ENCODE measurements at regions not wholly inside any gene's neighbourhood (a gene's known extent, or its start where the extent isn't known, plus 50 kb on each side); places are given as distances from the start of the nearest gene placed in this dataset.
"Not testable (repeated sequence)": the region's sequence is repeated elsewhere in the genome, so short reads cannot be mapped to it uniquely, and the experiment has no call there.

GRCh38 chr13:50615234-50615633 is 228.3 kb downstream of the DLEU7 start:
- TF ChIP-seq, protein P1, sequence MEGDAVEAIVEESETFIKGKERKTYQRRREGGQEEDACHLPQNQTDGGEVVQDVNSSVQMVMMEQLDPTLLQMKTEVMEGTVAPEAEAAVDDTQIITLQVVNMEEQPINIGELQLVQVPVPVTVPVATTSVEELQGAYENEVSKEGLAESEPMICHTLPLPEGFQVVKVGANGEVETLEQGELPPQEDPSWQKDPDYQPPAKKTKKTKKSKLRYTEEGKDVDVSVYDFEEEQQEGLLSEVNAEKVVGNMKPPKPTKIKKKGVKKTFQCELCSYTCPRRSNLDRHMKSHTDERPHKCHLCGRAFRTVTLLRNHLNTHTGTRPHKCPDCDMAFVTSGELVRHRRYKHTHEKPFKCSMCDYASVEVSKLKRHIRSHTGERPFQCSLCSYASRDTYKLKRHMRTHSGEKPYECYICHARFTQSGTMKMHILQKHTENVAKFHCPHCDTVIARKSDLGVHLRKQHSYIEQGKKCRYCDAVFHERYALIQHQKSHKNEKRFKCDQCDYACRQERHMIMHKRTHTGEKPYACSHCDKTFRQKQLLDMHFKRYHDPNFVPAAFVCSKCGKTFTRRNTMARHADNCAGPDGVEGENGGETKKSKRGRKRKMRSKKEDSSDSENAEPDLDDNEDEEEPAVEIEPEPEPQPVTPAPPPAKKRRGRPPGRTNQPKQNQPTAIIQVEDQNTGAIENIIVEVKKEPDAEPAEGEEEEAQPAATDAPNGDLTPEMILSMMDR (IDR thresholded peaks at IDR 0.05; ENCODE audit: low read depth, low read length, missing control alignments): no peak
- DNase-seq (ENCODE audit: low read depth): no peak
- no peak overlapping the region for H3K4me3 ChIP-seq (ENCODE audit: low read depth, low read length)

DNA sequence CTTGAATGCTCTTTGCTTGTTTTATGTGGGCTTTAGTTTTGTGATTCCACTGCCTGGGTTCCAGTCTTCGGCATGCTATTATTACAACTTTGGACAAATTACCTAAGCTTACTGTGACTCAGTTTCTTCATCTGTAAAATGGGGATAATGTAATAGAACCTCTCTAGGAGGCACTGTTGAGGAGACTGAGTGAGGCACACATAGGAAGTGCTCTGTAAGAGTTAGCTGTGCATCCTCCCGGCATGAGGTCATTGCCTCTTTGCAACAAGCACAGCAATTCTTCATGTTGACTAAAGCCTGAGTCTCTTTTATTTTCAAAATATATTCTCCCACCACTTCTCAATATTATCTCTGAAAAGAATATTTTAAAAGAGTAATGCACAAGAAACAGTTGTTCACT is 227.4 kb downstream of the DLEU7 start:
- DNase-seq (ENCODE audit: low read depth): no peak
- no peak overlapping the region for H3K4me3 ChIP-seq (ENCODE audit: low read depth, low read length)
- TF ChIP-seq, protein P1 (IDR thresholded peaks at IDR 0.05; ENCODE audit: low read depth, low read length, missing control alignments): no peak

GRCh38 chr13:50617134-50617721 is 226.3 kb downstream of the DLEU7 start:
- TF ChIP-seq, protein P1 (IDR thresholded peaks at IDR 0.05; ENCODE audit: low read depth, low read length, missing control alignments): no peak
- no peak overlapping the region for H3K4me3 ChIP-seq (ENCODE audit: low read depth, low read length)
- no peak for DNase-seq (ENCODE audit: low read depth)

- TF ChIP-seq, protein P1 (IDR thresholded peaks at IDR 0.05; ENCODE audit: low read depth, low read length, missing control alignments): no peak
- H3K4me3 ChIP-seq (ENCODE audit: low read depth, low read length): no peak overlapping the region
- no peak for DNase-seq (ENCODE audit: low read depth)
These were observed 225.3 kb downstream of the DLEU7 start for GRCh38 chr13:50618206-50618605.

GRCh38 chr13:50626101-50626547 is 217.4 kb downstream of the DLEU7 start:
- no peak overlapping the region for H3K4me3 ChIP-seq (ENCODE audit: low read depth, low read length)
- TF ChIP-seq, protein P1 (IDR thresholded peaks at IDR 0.05; ENCODE audit: low read depth, low read length, missing control alignments): no peak
- no peak for DNase-seq (ENCODE audit: low read depth)

DNA sequence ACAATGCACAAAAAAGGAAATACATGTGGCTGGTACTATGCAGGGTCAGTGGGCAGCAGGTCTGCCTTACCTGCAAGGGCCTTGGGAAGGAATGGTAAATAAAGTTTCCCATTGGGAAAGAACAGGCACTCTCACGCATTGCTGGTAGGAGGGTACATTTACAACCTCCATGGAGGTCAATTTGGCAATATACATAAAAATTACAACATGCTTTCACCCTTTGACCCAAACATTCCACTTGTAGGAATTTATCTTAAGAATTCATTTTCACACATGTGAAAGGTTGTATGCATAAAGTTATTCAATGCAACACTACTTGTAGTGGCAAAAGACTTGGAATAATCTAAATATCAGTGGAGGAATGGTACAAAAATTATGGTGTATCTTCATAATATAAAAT is 216.4 kb downstream of the DLEU7 start:
- no peak for DNase-seq (ENCODE audit: low read depth)
- TF ChIP-seq, protein P1 (IDR thresholded peaks at IDR 0.05; ENCODE audit: low read depth, low read length, missing control alignments): no peak

DNA sequence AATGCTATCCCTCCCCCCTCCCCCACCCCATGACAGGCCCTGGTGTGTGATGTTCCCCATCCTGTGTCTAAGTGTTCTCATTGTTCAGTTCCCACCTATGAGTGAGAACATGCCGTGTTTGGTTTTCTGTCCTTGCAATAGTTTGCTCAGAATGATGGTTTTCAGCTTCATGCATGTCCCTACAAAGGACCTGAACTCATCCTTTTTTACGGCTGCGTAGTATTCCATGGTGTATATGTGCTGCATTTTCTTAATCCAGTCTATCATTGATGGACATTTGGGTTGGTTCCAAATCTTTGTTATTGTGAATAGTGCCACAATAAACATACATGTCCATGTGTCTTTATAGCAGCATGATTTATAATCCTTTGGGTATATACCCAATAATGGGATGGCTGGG is 215.0 kb downstream of the DLEU7 start:
- H3K4me3 ChIP-seq (ENCODE audit: low read depth, low read length); DNase-seq (ENCODE audit: low read depth): not testable (repeated sequence)

More for the DNA sequence above, 216.4 kb downstream of the DLEU7 start:
- no peak overlapping the region for H3K4me3 ChIP-seq (ENCODE audit: low read depth, low read length)

All from GM12864 (cell line).